ENCODE measurements at regions not wholly inside any gene's neighbourhood (a gene's known extent, or its start where the extent isn't known, plus 50 kb on each side); places are given as distances from the start of the nearest gene placed in this dataset.

- Mint-ChIP-seq H3K4me3 (ENCODE audit: unreplicated experiment) (no peak overlapping the region), H3K9me3 (ENCODE audit: low read depth) (peaks cover 5% of the 10 kb centered on the region), H3K27ac (ENCODE audit: unreplicated experiment) (no peak overlapping the region), H3K4me1 (ENCODE audit: low read depth) (peaks cover 13% of the 10 kb centered on the region), H3K36me3 (ENCODE audit: low read depth) (no peaks in the 10 kb centered on the region), H3K27me3 (ENCODE audit: low read depth) (no peaks in the 10 kb centered on the region)
- TF ChIP-seq CTCF (IDR thresholded peaks at IDR 0.05) = no peak
- no peak for DNase-seq (ENCODE audit: low spot score)
These were observed 72.2 kb upstream of the PPP3CA start for GRCh38 chr4:101419336-101420135.

- DNase-seq (ENCODE audit: low spot score) = no peak
- Mint-ChIP-seq H3K27ac (ENCODE audit: unreplicated experiment) (no peak overlapping the region), H3K4me1 (ENCODE audit: low read depth) (peaks cover 18% of the 10 kb centered on the region), H3K36me3 (ENCODE audit: low read depth) (no peaks in the 10 kb centered on the region), H3K4me3 (ENCODE audit: unreplicated experiment) (no peak overlapping the region), H3K9me3 (ENCODE audit: low read depth) (no peaks in the 10 kb centered on the region), H3K27me3 (ENCODE audit: low read depth) (no peaks in the 10 kb centered on the region)
- TF ChIP-seq CTCF (IDR thresholded peaks at IDR 0.05) = no peak
These were observed 71.1 kb upstream of the PPP3CA start for GRCh38 chr4:101418466-101418865.

- Mint-ChIP-seq H3K36me3 (ENCODE audit: low read depth) (no peaks in the 10 kb centered on the region), H3K27me3 (ENCODE audit: low read depth) (no peaks in the 10 kb centered on the region), H3K4me3 (ENCODE audit: unreplicated experiment) (no peak overlapping the region), H3K4me1 (ENCODE audit: low read depth) (peaks cover 18% of the 10 kb centered on the region), H3K9me3 (ENCODE audit: low read depth) (no peaks in the 10 kb centered on the region), H3K27ac (ENCODE audit: unreplicated experiment) (no peak overlapping the region)
- no peak for TF ChIP-seq CTCF (IDR thresholded peaks at IDR 0.05)
- DNase-seq (ENCODE audit: low spot score) = no peak
These were observed 70.7 kb upstream of the PPP3CA start for GRCh38 chr4:101418055-101418454.

- no peak overlapping the region for H3K4me3 Mint-ChIP-seq (ENCODE audit: unreplicated experiment)
- peaks cover 3% of the 10 kb centered on the region for H3K9me3 Mint-ChIP-seq (ENCODE audit: low read depth)
- H3K27ac Mint-ChIP-seq (ENCODE audit: unreplicated experiment) = no peak overlapping the region
- peak; percentile 67 for DNase-seq (ENCODE audit: low spot score)
- H3K27me3 Mint-ChIP-seq (ENCODE audit: low read depth) = no peaks in the 10 kb centered on the region
- H3K4me1 Mint-ChIP-seq (ENCODE audit: low read depth) = peaks cover 18% of the 10 kb centered on the region
- no peak for TF ChIP-seq CTCF (IDR thresholded peaks at IDR 0.05)
- H3K36me3 Mint-ChIP-seq (ENCODE audit: low read depth) = no peaks in the 10 kb centered on the region
These were observed 69.7 kb upstream of the PPP3CA start for GRCh38 chr4:101417046-101417445.

- no peak overlapping the region for H3K4me3 Mint-ChIP-seq (ENCODE audit: unreplicated experiment)
- no peak for TF ChIP-seq CTCF (IDR thresholded peaks at IDR 0.05)
- peak; percentile 72 for DNase-seq (ENCODE audit: low spot score)
These were observed 68.6 kb upstream of the PPP3CA start for GRCh38 chr4:101415962-101416361.

More at GRCh38 chr4:101415962-101416361, 68.6 kb upstream of the PPP3CA start:
- H3K4me1 Mint-ChIP-seq (ENCODE audit: low read depth) = peaks cover 11% of the 10 kb centered on the region
- H3K9me3 Mint-ChIP-seq (ENCODE audit: low read depth) = peaks cover 3% of the 10 kb centered on the region
- H3K36me3 Mint-ChIP-seq (ENCODE audit: low read depth) = no peaks in the 10 kb centered on the region
- no peaks in the 10 kb centered on the region for H3K27me3 Mint-ChIP-seq (ENCODE audit: low read depth)
- H3K27ac Mint-ChIP-seq (ENCODE audit: unreplicated experiment) = no peak overlapping the region
